HEK293 (cell line): ENCODE measurements at regions not wholly inside any gene's neighbourhood (a gene's known extent, or its start where the extent isn't known, plus 50 kb on each side); places are given as distances from the start of the nearest gene placed in this dataset.

Experiments
- CTCF ChIA-PET: fragments of 350-600 bp; formaldehyde crosslinking; extraction: SDS; loops from one replicate; lab custom pipeline; 2021; ENCODE audit warnings: antibody characterized with exemption; lab: Yijun Ruan, JAX
- POLR2A ChIA-PET: fragments of 300-600 bp; formaldehyde crosslinking; extraction: SDS; loops from one replicate; lab custom pipeline; 2020; ENCODE audit warnings: antibody characterized with exemption, inconsistent platforms; lab: Yijun Ruan, JAX
- H3K27ac ChIP-seq: fragments of 200-500 bp; sonication (Bioruptor generic); 2 replicates; pipeline ENCODE4 v1.5.1; 2014; ENCODE audit warnings: low read depth, low read length, control low read depth, inconsistent platforms; ENCODE audit errors: extremely low read depth
- H3K36me3 ChIP-seq, 2 experiments: fragments of 200-500 bp in 1 of 2; sonication (Bioruptor generic) in 1 of 2; 1 replicate in 1 of 2; 2 replicates in 1 of 2; pipeline ENCODE4 v1.5.1; 2014 to 2017; ENCODE audit warnings: inconsistent platforms in 2 of 2, low read length in 2 of 2; ENCODE audit not compliant: control insufficient read depth in 2 of 2, insufficient read depth in 1 of 2
- H3K4me1 ChIP-seq: fragments of 200-500 bp; sonication (Bioruptor generic); 2 replicates; pipeline ENCODE4 v1.5.1; 2014; ENCODE audit warnings: mild to moderate bottlenecking, low read length, inconsistent platforms; ENCODE audit not compliant: control insufficient read depth, insufficient read depth
- H3K4me3 ChIP-seq: 2 replicates; pipeline ENCODE4 v1.5.1; 2011; ENCODE audit warnings: low read depth, mild to moderate bottlenecking, control low read depth, low read length, moderate library complexity
- H3K9me3 ChIP-seq: fragments of 200-500 bp; sonication (Bioruptor generic); 2 replicates; pipeline ENCODE4 v1.5.1; 2014; ENCODE audit warnings: low read depth, low read length, inconsistent platforms; ENCODE audit not compliant: control insufficient read depth, insufficient read depth
- GFI1B ChIP-seq: fragments of 450-650 bp; formaldehyde crosslinking; IDR thresholded peaks from 2 replicates; pipeline ENCODE4 v1.5.1; 2016; ENCODE audit warnings: missing biosample characterization, missing genetic modification characterization
- GLIS1 ChIP-seq: fragments of 450-650 bp; formaldehyde crosslinking; IDR thresholded peaks from 2 replicates; pipeline ENCODE4 v1.5.1; 2016; ENCODE audit warnings: missing biosample characterization, missing genetic modification characterization
- IKZF3 ChIP-seq: fragments of 450-650 bp; IDR thresholded peaks from 2 replicates; pipeline ENCODE4 v1.5.0; 2018; ENCODE audit warnings: missing biosample characterization, mild to moderate bottlenecking, missing genetic modification characterization, moderate library complexity
- KLF16 ChIP-seq: fragments of 450-650 bp; formaldehyde crosslinking; IDR thresholded peaks from 2 replicates; pipeline ENCODE4 v1.5.1; 2017; ENCODE audit warnings: missing biosample characterization, missing genetic modification characterization
- MEIS1 ChIP-seq: sonication (generic); formaldehyde crosslinking; IDR thresholded peaks from 2 replicates; pipeline ENCODE4 v1.8.1; 2022; ENCODE audit warnings: missing genetic modification reagents, mild to moderate bottlenecking, borderline replicate concordance
- OVOL3 ChIP-seq: fragments of 450-650 bp; formaldehyde crosslinking; IDR thresholded peaks from 2 replicates; pipeline ENCODE4 v1.5.1; 2016; ENCODE audit warnings: missing biosample characterization, missing genetic modification characterization
- REPIN1 ChIP-seq: fragments of 450-650 bp; formaldehyde crosslinking; IDR thresholded peaks from 2 replicates; pipeline ENCODE4 v1.5.1; 2017; ENCODE audit warnings: missing biosample characterization, missing genetic modification characterization, low read depth
- SCRT1 ChIP-seq: fragments of 450-650 bp; formaldehyde crosslinking; IDR thresholded peaks from 2 replicates; pipeline ENCODE4 v1.5.1; 2016; ENCODE audit warnings: missing biosample characterization, missing genetic modification characterization, borderline replicate concordance
- ZBTB11 ChIP-seq: fragments of 450-650 bp; formaldehyde crosslinking; conservative IDR thresholded peaks from 2 replicates; pipeline ENCODE4 v1.5.1; 2016; ENCODE audit warnings: low read depth, missing biosample characterization, missing genetic modification characterization
- ZNF112 ChIP-seq: fragments of 450-650 bp; formaldehyde crosslinking; IDR thresholded peaks from 2 replicates; pipeline ENCODE4 v1.5.0; 2017; ENCODE audit warnings: missing biosample characterization, missing genetic modification characterization
- ZNF132 ChIP-seq: fragments of 450-650 bp; formaldehyde crosslinking; IDR thresholded peaks from 2 replicates; pipeline ENCODE4 v1.5.1; 2017; ENCODE audit warnings: missing biosample characterization, missing genetic modification characterization, borderline replicate concordance
- ZNF133 ChIP-seq: fragments of 450-650 bp; formaldehyde crosslinking; IDR thresholded peaks from 2 replicates; pipeline ENCODE4 v1.5.1; 2016; ENCODE audit warnings: missing biosample characterization, missing genetic modification characterization
- ZNF155 ChIP-seq: fragments of 450-650 bp; formaldehyde crosslinking; IDR thresholded peaks from 2 replicates; pipeline ENCODE4 v1.5.1; 2016; ENCODE audit warnings: missing biosample characterization, missing genetic modification characterization
- ZNF157 ChIP-seq: fragments of 450-650 bp; formaldehyde crosslinking; IDR thresholded peaks from 2 replicates; pipeline ENCODE4 v1.5.1; 2016; ENCODE audit warnings: missing biosample characterization, missing genetic modification characterization
- ZNF266 ChIP-seq: fragments of 450-650 bp; formaldehyde crosslinking; IDR thresholded peaks from 2 replicates; pipeline ENCODE4 v1.5.1; 2016; ENCODE audit warnings: missing biosample characterization, missing genetic modification characterization, low read depth
- ZNF302 ChIP-seq: fragments of 450-650 bp; formaldehyde crosslinking; IDR thresholded peaks from 2 replicates; pipeline ENCODE4 v1.5.1; 2016; ENCODE audit warnings: missing biosample characterization, missing genetic modification characterization, low read depth
- ZNF426 ChIP-seq: fragments of 450-650 bp; formaldehyde crosslinking; IDR thresholded peaks from 2 replicates; pipeline ENCODE4 v1.5.1; 2017; ENCODE audit warnings: missing biosample characterization, missing genetic modification characterization, mild to moderate bottlenecking, inconsistent platforms, moderate library complexity
- ZNF610 ChIP-seq: fragments of 450-650 bp; formaldehyde crosslinking; IDR thresholded peaks from 2 replicates; pipeline ENCODE4 v1.5.1; 2016; ENCODE audit warnings: missing biosample characterization, missing genetic modification characterization, borderline replicate concordance
- ZNF707 ChIP-seq: fragments of 450-650 bp; formaldehyde crosslinking; IDR thresholded peaks from 2 replicates; pipeline ENCODE4 v1.5.1; 2016; ENCODE audit warnings: missing biosample characterization, missing genetic modification characterization
- TF ChIP-seq, protein P1 (sequence below): fragments of 450-650 bp; formaldehyde crosslinking; IDR thresholded peaks from 2 replicates; pipeline ENCODE4 v1.5.1; 2016; ENCODE audit warnings: missing biosample characterization, missing genetic modification characterization
- TF ChIP-seq, protein P2 (sequence below): fragments of 450-650 bp; formaldehyde crosslinking; IDR thresholded peaks from 2 replicates; pipeline ENCODE4 v1.5.1; 2016; ENCODE audit warnings: missing biosample characterization, missing genetic modification characterization, low read depth

GRCh38 chr13:108527844-108528243 lies 101.6 kb upstream of the MYO16 start (continued):
- TF ChIP-seq ZBTB11: no peak
- TF ChIP-seq ZNF266 (tag by site-specific recombination): no peak
- no peak for TF ChIP-seq ZNF707 (tag by site-specific recombination)
- TF ChIP-seq ZNF132 (tag by site-specific recombination): no peak

DNA sequence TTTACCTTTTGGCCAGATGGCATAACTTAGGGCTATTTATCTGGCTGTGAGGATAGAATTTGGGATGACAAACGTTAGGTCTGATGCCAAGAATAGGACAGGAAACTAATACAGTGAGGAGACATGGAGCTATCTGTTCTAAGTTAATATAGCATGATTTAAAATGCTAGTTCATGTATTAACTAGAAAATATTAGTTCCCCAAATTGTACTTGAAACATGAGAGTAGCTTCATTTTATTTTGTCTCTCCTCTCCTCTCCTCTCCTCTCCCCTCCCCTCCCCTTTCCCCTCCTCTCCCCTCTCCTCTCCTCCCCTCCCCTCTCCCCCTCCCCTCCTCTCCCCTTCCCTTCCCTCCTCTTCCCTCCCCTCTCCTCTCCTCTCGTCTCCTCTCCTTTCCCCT lies 101.1 kb upstream of the MYO16 start:
- Histone ChIP-seq H3K4me1 (no peaks in the 10 kb centered on the region), H3K4me3 (no peak overlapping the region), H3K27ac (no peak overlapping the region), H3K9me3 (no peaks in the 10 kb centered on the region), H3K36me3 (no peaks in the 10 kb centered on the region)
- POLR2A ChIA-PET: no interaction called here
- CTCF ChIA-PET: no interaction called here
- TF ChIP-seq REPIN1 (tag by site-specific recombination): no peak
- no peak for TF ChIP-seq ZNF302 (tag by site-specific recombination)
- no peak for TF ChIP-seq ZBTB11
- TF ChIP-seq, protein P1, sequence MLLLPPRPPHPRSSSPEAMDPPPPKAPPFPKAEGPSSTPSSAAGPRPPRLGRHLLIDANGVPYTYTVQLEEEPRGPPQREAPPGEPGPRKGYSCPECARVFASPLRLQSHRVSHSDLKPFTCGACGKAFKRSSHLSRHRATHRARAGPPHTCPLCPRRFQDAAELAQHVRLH: no peak
- no peak for TF ChIP-seq ZNF157 (tag by site-specific recombination)
- TF ChIP-seq ZNF610 (tag by site-specific recombination): no peak
- no peak for TF ChIP-seq MEIS1
- TF ChIP-seq KLF16 (tag by site-specific recombination): no peak
- no peak for TF ChIP-seq ZNF155 (tag by site-specific recombination)
- no peak for TF ChIP-seq SCRT1 (tag by site-specific recombination)
- TF ChIP-seq GLIS1: no peak
- no peak for TF ChIP-seq ZNF426 (tag by site-specific recombination)
- TF ChIP-seq OVOL3: no peak
- no peak for TF ChIP-seq ZNF112
- TF ChIP-seq, protein P2, sequence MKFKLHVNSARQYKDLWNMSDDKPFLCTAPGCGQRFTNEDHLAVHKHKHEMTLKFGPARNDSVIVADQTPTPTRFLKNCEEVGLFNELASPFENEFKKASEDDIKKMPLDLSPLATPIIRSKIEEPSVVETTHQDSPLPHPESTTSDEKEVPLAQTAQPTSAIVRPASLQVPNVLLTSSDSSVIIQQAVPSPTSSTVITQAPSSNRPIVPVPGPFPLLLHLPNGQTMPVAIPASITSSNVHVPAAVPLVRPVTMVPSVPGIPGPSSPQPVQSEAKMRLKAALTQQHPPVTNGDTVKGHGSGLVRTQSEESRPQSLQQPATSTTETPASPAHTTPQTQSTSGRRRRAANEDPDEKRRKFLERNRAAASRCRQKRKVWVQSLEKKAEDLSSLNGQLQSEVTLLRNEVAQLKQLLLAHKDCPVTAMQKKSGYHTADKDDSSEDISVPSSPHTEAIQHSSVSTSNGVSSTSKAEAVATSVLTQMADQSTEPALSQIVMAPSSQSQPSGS (tag by site-specific recombination): no peak
- TF ChIP-seq IKZF3 (tag by site-specific recombination): no peak
- TF ChIP-seq ZNF133: no peak
- TF ChIP-seq GFI1B (tag by site-specific recombination): no peak
